Upper lobe of right lung (tissue), 1 donor: ENCODE measurements at regions not wholly inside any gene's neighbourhood (a gene's known extent, or its start where the extent isn't known, plus 50 kb on each side); places are given as distances from the start of the nearest gene placed in this dataset.

Source experiments
- ATAC-seq: fragments of 200-7000 bp; cut with Tn5 transposase; one replicate; pipeline ENCODE4 v1.9.1; 2020; ENCODE audit warnings: mild to moderate bottlenecking, moderate library complexity
- DNase-seq: peaks from one replicate; pipeline ENCODE4 v3.0.0-alpha.2; 2020
- H3K27ac ChIP-seq: fragments of 200-600 bp; one replicate; pipeline ENCODE4 v1.8.0; 2022
- H3K27me3 ChIP-seq: fragments of 200-600 bp; one replicate; pipeline ENCODE4 v1.8.0; 2022; ENCODE audit warnings: mild to moderate bottlenecking
- H3K36me3 ChIP-seq: fragments of 200-600 bp; one replicate; pipeline ENCODE4 v1.8.0; 2022
- H3K4me1 ChIP-seq: fragments of 200-600 bp; one replicate; pipeline ENCODE4 v1.8.0; 2022
- H3K4me3 ChIP-seq: fragments of 200-600 bp; one replicate; pipeline ENCODE4 v1.8.0; 2022; ENCODE audit warnings: mild to moderate bottlenecking
- H3K9me3 ChIP-seq: fragments of 200-600 bp; one replicate; pipeline ENCODE4 v1.8.0; 2022
- CTCF ChIP-seq: fragments of 200-600 bp; IDR thresholded peaks from one replicate; pipeline ENCODE4 v1.8.0; 2022; ENCODE audit warnings: antibody characterized with exemption
- intact Hi-C: fragments of 100-400 bp; cut with DNase I; formaldehyde crosslinking; loops from one replicate; pipeline ENCODE4 v1.11.0; 2022
- donor health status: DM: no; HTN: yes; CAD: no; lungs with severe emphysema.

- H3K4me1 ChIP-seq = no peaks in the 10 kb centered on the region
Measured at GRCh38 chr6:105781915-105782314, 304.2 kb upstream of the PRDM1 start.

GRCh38 chr6:105781248-105781647, 304.9 kb upstream of the PRDM1 start:
- DNase-seq = no peak
- intact Hi-C loops = no loop called here
- no peak for ATAC-seq
- Histone ChIP-seq H3K27me3 (no peaks in the 10 kb centered on the region), H3K4me3 (no peak overlapping the region), H3K27ac (no peak overlapping the region), H3K9me3 (no peaks in the 10 kb centered on the region), H3K4me1 (no peaks in the 10 kb centered on the region), H3K36me3 (no peaks in the 10 kb centered on the region)
- no peak for TF ChIP-seq CTCF

More at GRCh38 chr6:105781915-105782314, 304.2 kb upstream of the PRDM1 start:
- no peak for ATAC-seq
- intact Hi-C loops = no loop called here
- Histone ChIP-seq H3K27ac (no peak overlapping the region), H3K9me3 (no peaks in the 10 kb centered on the region), H3K27me3 (no peaks in the 10 kb centered on the region), H3K4me3 (no peak overlapping the region), H3K36me3 (no peaks in the 10 kb centered on the region)
- TF ChIP-seq CTCF = no peak
- no peak for DNase-seq

GRCh38 chr6:105780146-105780860, 305.8 kb upstream of the PRDM1 start:
- Histone ChIP-seq H3K4me3 (no peak overlapping the region), H3K9me3 (peaks cover 2% of the 10 kb centered on the region), H3K36me3 (no peaks in the 10 kb centered on the region), H3K27ac (no peak overlapping the region), H3K4me1 (no peaks in the 10 kb centered on the region), H3K27me3 (no peaks in the 10 kb centered on the region)
- DNase-seq (no peak), ATAC-seq (no peak)
- no peak for TF ChIP-seq CTCF
- intact Hi-C loops = no loop called here

- no peak overlapping the region for H3K4me3 ChIP-seq
- no peak for TF ChIP-seq CTCF
- DNase-seq = no peak
- no peaks in the 10 kb centered on the region for H3K4me1 ChIP-seq
- H3K27ac ChIP-seq = no peak overlapping the region
- ATAC-seq = no peak
- no peaks in the 10 kb centered on the region for H3K27me3 ChIP-seq
- peaks cover 9% of the 10 kb centered on the region for H3K9me3 ChIP-seq
- intact Hi-C loops = no loop called here
- no peaks in the 10 kb centered on the region for H3K36me3 ChIP-seq
Measured at GRCh38 chr6:105779110-105779509, 307.0 kb upstream of the PRDM1 start.

- Histone ChIP-seq H3K27ac (no peak overlapping the region), H3K9me3 (peaks cover 9% of the 10 kb centered on the region), H3K4me3 (no peak overlapping the region), H3K4me1 (no peaks in the 10 kb centered on the region), H3K27me3 (no peaks in the 10 kb centered on the region), H3K36me3 (no peaks in the 10 kb centered on the region)
- TF ChIP-seq CTCF = no peak
- intact Hi-C loops = no loop called here
- no peak for DNase-seq
- ATAC-seq = no peak
Measured at GRCh38 chr6:105775095-105775494, 311.0 kb upstream of the PRDM1 start.

- intact Hi-C loops = no loop called here
- Histone ChIP-seq H3K36me3 (no peaks in the 10 kb centered on the region), H3K27ac (no peak overlapping the region), H3K9me3 (peaks cover 9% of the 10 kb centered on the region), H3K4me1 (no peaks in the 10 kb centered on the region), H3K27me3 (no peaks in the 10 kb centered on the region), H3K4me3 (no peak overlapping the region)
- no peak for ATAC-seq
- TF ChIP-seq CTCF = no peak
- DNase-seq = no peak
Measured at GRCh38 chr6:105774247-105774646, 311.9 kb upstream of the PRDM1 start.
